Endothelial cell (in vitro differentiated cells): ENCODE measurements at regions not wholly inside any gene's neighbourhood (a gene's known extent, or its start where the extent isn't known, plus 50 kb on each side); places are given as distances from the start of the nearest gene placed in this dataset.

Source experiments
- DNase-seq: peaks from one replicate; pipeline ENCODE4 v3.0.0; 2021; ENCODE audit warnings: low spot score
- H3K27ac Mint-ChIP-seq: one replicate; pipeline ENCODE4 v1.8.0; 2021; ENCODE audit warnings: mixed read lengths, inconsistent platforms; ENCODE audit not compliant: unreplicated experiment
- H3K27me3 Mint-ChIP-seq: one replicate; pipeline ENCODE4 v1.8.0; 2021; ENCODE audit warnings: mild to moderate bottlenecking, moderate library complexity, mixed read lengths, inconsistent platforms; ENCODE audit not compliant: unreplicated experiment
- H3K36me3 Mint-ChIP-seq: one replicate; pipeline ENCODE4 v1.8.0; 2021; ENCODE audit warnings: mild to moderate bottlenecking, low read depth, mixed read lengths, inconsistent platforms; ENCODE audit not compliant: unreplicated experiment
- H3K4me1 Mint-ChIP-seq: one replicate; pipeline ENCODE4 v1.8.0; 2021; ENCODE audit warnings: mild to moderate bottlenecking, mixed read lengths, inconsistent platforms; ENCODE audit not compliant: unreplicated experiment
- H3K4me3 Mint-ChIP-seq: one replicate; pipeline ENCODE4 v1.8.0; 2021; ENCODE audit warnings: mild to moderate bottlenecking, mixed read lengths, inconsistent platforms; ENCODE audit not compliant: unreplicated experiment
- H3K9me3 Mint-ChIP-seq: one replicate; pipeline ENCODE4 v1.8.0; 2021; ENCODE audit warnings: mixed read lengths, inconsistent platforms; ENCODE audit not compliant: unreplicated experiment
- TF ChIP-seq, protein P1 (sequence below): fragments of 200-600 bp; sonication (generic); IDR thresholded peaks from one replicate; pipeline ENCODE4 v1.5.0; 2021; ENCODE audit warnings: antibody characterized with exemption; ENCODE audit not compliant: unreplicated experiment

DNA sequence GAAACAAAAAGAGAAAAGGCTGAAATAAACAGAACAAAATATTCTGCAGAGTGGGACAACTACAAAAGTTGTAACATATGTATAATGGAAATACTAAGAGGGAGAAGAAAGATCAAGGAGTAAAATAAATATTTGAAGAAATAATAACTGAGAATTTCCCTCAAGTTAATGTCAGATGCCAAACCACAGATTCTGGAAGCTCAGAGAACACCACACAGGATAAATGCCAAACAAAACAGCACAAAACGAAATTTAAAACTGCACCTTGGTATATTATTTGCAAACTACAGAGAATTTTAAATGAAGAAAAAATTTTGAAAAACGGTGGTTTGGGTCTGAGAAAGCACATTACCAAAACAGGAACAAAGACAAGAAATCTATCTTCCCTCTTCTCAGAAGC lies 1588.9 kb upstream of the TMEFF2 start:
- TF ChIP-seq, protein P1, sequence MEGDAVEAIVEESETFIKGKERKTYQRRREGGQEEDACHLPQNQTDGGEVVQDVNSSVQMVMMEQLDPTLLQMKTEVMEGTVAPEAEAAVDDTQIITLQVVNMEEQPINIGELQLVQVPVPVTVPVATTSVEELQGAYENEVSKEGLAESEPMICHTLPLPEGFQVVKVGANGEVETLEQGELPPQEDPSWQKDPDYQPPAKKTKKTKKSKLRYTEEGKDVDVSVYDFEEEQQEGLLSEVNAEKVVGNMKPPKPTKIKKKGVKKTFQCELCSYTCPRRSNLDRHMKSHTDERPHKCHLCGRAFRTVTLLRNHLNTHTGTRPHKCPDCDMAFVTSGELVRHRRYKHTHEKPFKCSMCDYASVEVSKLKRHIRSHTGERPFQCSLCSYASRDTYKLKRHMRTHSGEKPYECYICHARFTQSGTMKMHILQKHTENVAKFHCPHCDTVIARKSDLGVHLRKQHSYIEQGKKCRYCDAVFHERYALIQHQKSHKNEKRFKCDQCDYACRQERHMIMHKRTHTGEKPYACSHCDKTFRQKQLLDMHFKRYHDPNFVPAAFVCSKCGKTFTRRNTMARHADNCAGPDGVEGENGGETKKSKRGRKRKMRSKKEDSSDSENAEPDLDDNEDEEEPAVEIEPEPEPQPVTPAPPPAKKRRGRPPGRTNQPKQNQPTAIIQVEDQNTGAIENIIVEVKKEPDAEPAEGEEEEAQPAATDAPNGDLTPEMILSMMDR: no peak
- Mint-ChIP-seq H3K36me3 (no peaks in the 10 kb centered on the region), H3K27ac (no peak overlapping the region), H3K4me3 (no peak overlapping the region), H3K9me3 (peaks cover 4% of the 10 kb centered on the region), H3K27me3 (no peaks in the 10 kb centered on the region), H3K4me1 (no peaks in the 10 kb centered on the region)
- DNase-seq: no peak

DNA sequence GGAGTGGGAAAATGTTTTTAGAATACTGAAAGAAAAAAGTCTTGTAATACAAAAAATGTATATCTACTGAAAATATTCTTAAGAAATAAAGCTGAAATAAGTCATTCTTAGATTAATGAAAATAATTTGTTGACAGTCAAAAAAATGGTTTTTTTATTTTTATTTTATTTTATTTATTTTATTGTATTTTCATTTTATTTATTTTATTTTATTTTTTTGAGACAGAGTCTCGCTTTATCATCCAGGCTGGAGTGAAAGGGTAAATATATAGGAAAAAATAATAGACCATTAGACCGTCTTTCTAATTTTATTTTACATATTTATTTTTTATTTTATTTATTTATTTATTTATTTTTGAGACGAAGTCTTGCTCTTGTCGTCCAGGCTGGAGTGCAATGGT lies 1583.6 kb upstream of the TMEFF2 start:
- H3K27ac Mint-ChIP-seq: no peak overlapping the region
- no peaks in the 10 kb centered on the region for H3K4me1 Mint-ChIP-seq
- DNase-seq: no peak
- TF ChIP-seq, protein P1: no peak
- H3K9me3 Mint-ChIP-seq: no peaks in the 10 kb centered on the region
- H3K4me3 Mint-ChIP-seq: no peak overlapping the region
- no peaks in the 10 kb centered on the region for H3K27me3 Mint-ChIP-seq
- no peaks in the 10 kb centered on the region for H3K36me3 Mint-ChIP-seq

DNA sequence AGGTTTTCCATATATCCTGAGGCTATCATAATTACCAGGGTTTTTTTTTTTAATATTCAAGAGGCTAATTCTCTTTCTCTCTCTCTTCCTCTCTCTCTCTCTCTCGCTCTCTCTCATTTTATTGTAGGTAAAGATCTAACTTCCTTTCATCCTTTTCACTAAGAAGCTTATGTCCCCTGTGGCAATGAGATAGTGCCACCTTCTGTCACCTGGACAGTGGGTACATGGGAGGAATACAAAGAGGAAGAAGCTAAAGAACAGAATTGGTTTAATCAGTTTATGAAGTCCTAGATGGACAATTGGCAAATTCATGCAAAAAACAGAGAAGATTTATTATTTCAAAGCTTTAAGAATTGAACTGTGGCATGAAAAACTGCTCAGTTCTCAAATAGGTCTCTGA lies 1582.3 kb upstream of the TMEFF2 start:
- Mint-ChIP-seq H3K27me3 (no peaks in the 10 kb centered on the region), H3K4me1 (no peaks in the 10 kb centered on the region), H3K27ac (no peak overlapping the region), H3K4me3 (no peak overlapping the region), H3K36me3 (no peaks in the 10 kb centered on the region), H3K9me3 (no peaks in the 10 kb centered on the region)
- DNase-seq: no peak
- TF ChIP-seq, protein P1: no peak

DNA sequence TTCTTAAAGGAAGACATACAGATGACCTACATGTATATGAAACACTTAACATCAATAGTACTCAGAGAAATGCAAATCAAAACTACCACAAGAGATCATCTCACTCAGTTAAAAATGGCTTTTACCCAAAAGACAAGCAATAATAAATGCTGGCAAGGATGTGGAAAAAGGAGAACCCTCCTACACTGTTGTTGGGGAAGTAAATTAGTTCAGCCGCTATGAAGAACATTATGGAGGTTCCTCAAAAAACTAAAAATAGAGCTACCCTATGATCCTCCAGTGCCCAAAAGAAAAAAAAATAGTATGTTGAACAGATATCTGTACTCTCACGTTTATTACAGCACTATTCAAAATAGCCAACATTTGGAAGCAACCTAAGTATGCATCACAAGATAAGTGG lies 1579.4 kb upstream of the TMEFF2 start:
- DNase-seq: no peak
- Mint-ChIP-seq H3K9me3 (no peaks in the 10 kb centered on the region), H3K36me3 (no peaks in the 10 kb centered on the region), H3K27me3 (no peaks in the 10 kb centered on the region), H3K4me1 (no peaks in the 10 kb centered on the region), H3K4me3 (no peak overlapping the region), H3K27ac (no peak overlapping the region)
- TF ChIP-seq, protein P1: no peak

DNA sequence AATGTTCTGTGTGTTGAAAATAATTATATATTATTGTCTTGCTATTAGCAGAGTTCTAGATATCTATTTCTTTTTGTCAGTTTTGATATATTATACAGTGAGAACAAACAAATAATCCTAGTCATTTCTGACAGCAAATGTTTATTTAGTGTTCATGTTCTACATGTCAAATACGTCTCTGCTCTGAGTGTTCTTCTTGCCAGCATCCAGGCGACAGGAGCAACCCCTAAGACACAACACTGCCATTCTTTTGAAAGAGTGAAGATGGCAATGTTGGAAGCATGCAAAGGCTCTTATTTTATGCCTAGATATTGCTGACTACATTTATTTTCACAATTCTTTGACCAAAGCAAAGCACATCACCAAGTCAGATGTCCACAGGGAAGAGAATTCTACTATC lies 1556.6 kb upstream of the TMEFF2 start:
- Mint-ChIP-seq H3K27ac (no peak overlapping the region), H3K4me3 (no peak overlapping the region), H3K9me3 (no peaks in the 10 kb centered on the region), H3K27me3 (peaks cover 2% of the 10 kb centered on the region), H3K36me3 (no peaks in the 10 kb centered on the region), H3K4me1 (no peaks in the 10 kb centered on the region)
- no peak for DNase-seq
- TF ChIP-seq, protein P1: no peak
